ENCODE measurements at regions not wholly inside any gene's neighbourhood (a gene's known extent, or its start where the extent isn't known, plus 50 kb on each side); places are given as distances from the start of the nearest gene placed in this dataset.
"Not testable (repeated sequence)": the region's sequence is repeated elsewhere in the genome, so short reads cannot be mapped to it uniquely, and the experiment has no call there.

GRCh38 chr5:39720136-39720535 is 295.4 kb upstream of the DAB2 start:
- no peak for DNase-seq

- no peak for DNase-seq
These were observed 292.6 kb upstream of the DAB2 start for GRCh38 chr5:39717176-39717897.

- DNase-seq = peak in 1 of 4 experiments; percentile 0
These were observed 291.8 kb upstream of the DAB2 start for GRCh38 chr5:39716532-39717028.

GRCh38 chr5:39714036-39714698 is 289.4 kb upstream of the DAB2 start:
- DNase-seq = peak in 2 of 4 experiments; percentile 4 to 6

GRCh38 chr5:39713250-39713916 is 288.6 kb upstream of the DAB2 start:
- no peak for DNase-seq

GRCh38 chr5:39712316-39713249 is 287.8 kb upstream of the DAB2 start:
- DNase-seq = no peak

GRCh38 chr5:39711821-39712220 is 287.0 kb upstream of the DAB2 start:
- no peak for DNase-seq

- no peak for DNase-seq
These were observed 284.3 kb upstream of the DAB2 start for GRCh38 chr5:39709032-39709431.

- no peak for DNase-seq
These were observed 278.1 kb upstream of the DAB2 start for GRCh38 chr5:39702928-39703327.

- no peak for DNase-seq
These were observed 275.7 kb upstream of the DAB2 start for GRCh38 chr5:39700523-39700922.

- no peak for DNase-seq
These were observed 274.2 kb upstream of the DAB2 start for GRCh38 chr5:39698838-39699560.

GRCh38 chr5:39697881-39698280 is 273.1 kb upstream of the DAB2 start:
- no peak for DNase-seq

GRCh38 chr5:39696672-39697398 is 272.1 kb upstream of the DAB2 start:
- no peak for DNase-seq

GRCh38 chr5:39691993-39692392 is 267.2 kb upstream of the DAB2 start:
- DNase-seq = no peak

GRCh38 chr5:39691136-39691535 is 266.4 kb upstream of the DAB2 start:
- DNase-seq = no peak

GRCh38 chr5:39689919-39690318 is 265.1 kb upstream of the DAB2 start:
- DNase-seq = no peak

- DNase-seq = not testable (repeated sequence)
These were observed 263.1 kb upstream of the DAB2 start for GRCh38 chr5:39687924-39688323.

- DNase-seq = no peak
These were observed 255.4 kb upstream of the DAB2 start for GRCh38 chr5:39680213-39680612.

GRCh38 chr5:39678534-39678933 is 253.8 kb upstream of the DAB2 start:
- DNase-seq = no peak

GRCh38 chr5:39675676-39676075 is 250.9 kb upstream of the DAB2 start:
- DNase-seq = no peak
